ENCODE measurements at regions not wholly inside any gene's neighbourhood (a gene's known extent, or its start where the extent isn't known, plus 50 kb on each side); places are given as distances from the start of the nearest gene placed in this dataset.

GRCh38 chr4:115433491-115433890, 320.1 kb upstream of the NDST4 start:
- TF ChIP-seq CTCF (IDR thresholded peaks at IDR 0.05; ENCODE audit: insufficient read depth, low read length) (no peak), POLR2AphosphoS5 (IDR thresholded peaks at IDR 0.05; ENCODE audit: low read depth) (no peak), REST (IDR thresholded peaks at IDR 0.05; ENCODE audit: insufficient replicate concordance, low read depth) (no peak)

Measured in HL-60 (cell line).